GM21717 (cell line): ENCODE measurements at regions not wholly inside any gene's neighbourhood (a gene's known extent, or its start where the extent isn't known, plus 50 kb on each side); places are given as distances from the start of the nearest gene placed in this dataset.

ENCODE experiments used
- ATAC-seq: cut with Tn5 transposase; IDR thresholded peaks from one replicate; pipeline ENCODE4 v1.9.1; 2021; ENCODE audit warnings: mild to moderate bottlenecking, moderate library complexity; ENCODE audit not compliant: unreplicated experiment

- ATAC-seq: no peak
These were observed 54.9 kb upstream of the IRF2 start for GRCh38 chr4:184529283-184529682.

- ATAC-seq: no peak
These were observed 54.4 kb upstream of the IRF2 start for GRCh38 chr4:184528713-184529112.

GRCh38 chr4:184528051-184528450 is 53.7 kb upstream of the IRF2 start:
- ATAC-seq: no peak

GRCh38 chr4:184526228-184526627 is 51.9 kb upstream of the IRF2 start:
- ATAC-seq: no peak
